ENCODE measurements at regions not wholly inside any gene's neighbourhood (a gene's known extent, or its start where the extent isn't known, plus 50 kb on each side); places are given as distances from the start of the nearest gene placed in this dataset.
A peak's percentile ranks its signal among the peaks of the same experiment; 100 is the strongest.

DNA sequence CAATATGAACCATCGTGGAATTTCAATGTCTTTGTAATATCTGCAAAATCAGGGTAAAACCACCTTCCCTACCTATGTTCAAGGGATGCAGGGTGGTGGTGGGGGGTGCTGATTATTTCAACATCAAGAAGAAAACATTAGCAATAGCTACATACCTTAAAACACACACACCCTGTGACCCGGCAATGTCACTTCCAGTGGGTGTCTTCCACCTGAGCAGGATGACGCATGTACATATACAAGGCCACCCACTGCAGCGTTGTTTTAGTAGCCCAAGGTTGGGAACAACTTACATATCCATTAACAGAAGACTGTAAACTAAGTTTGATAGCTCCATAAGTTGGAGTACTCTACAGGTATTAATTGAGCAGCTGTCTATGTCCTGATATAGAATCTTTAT, 62.6 kb upstream of the SIRPG start:
- in situ Hi-C loops (cut with HindIII; ENCODE audit: low pct_unique_long_range_greater_than_20kb, low sequenced_read_pairs) = no loop called here
- no peak for DNase-seq (ENCODE audit: low read depth in 1 of 2, low spot score in 1 of 2)
- TF ChIP-seq JUND (IDR thresholded peaks at IDR 0.05; ENCODE audit: low read depth) = no peak

DNA sequence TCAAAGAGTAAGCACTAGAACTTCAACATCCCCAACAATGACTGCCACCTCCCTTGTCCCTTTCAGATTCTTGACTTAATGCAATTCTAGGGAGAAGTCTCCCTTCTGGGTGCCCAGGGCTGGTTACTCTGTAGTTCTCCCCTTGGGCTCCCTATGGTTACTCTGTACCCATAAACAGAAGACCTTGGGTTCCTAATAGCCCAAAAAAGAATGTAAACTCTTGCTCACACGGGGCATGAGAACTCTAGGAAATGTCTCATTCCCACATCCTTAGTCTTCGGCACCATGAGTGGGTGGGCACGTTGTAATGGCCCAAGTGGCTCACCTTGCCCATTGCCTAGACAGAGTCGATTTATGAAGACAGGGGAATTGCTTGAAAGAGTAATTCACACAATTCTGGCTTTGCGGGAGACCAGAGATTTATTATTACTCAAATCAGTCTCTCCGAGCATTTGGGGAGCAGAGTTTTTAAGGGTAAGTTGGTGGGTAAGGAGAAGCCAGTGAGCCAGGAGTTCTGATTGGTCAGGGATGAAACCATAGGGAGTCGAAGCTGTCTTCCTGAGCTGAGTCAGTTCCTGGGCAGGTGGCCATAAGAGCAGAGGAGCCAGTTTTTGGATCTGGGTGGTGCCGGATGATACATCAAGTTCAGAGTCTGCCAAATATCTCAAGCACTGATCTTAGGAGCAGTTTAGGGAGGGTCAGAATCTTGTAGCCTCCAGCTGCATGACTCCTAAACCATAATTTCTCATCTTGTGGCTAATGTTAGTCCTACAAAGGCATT, 61.2 kb upstream of the SIRPG start:
- no peak for DNase-seq (ENCODE audit: low read depth in 1 of 2, low spot score in 1 of 2)
- no peak for TF ChIP-seq JUND (IDR thresholded peaks at IDR 0.05; ENCODE audit: low read depth)
- in situ Hi-C loops (cut with HindIII; ENCODE audit: low pct_unique_long_range_greater_than_20kb, low sequenced_read_pairs) = no loop called here

DNA sequence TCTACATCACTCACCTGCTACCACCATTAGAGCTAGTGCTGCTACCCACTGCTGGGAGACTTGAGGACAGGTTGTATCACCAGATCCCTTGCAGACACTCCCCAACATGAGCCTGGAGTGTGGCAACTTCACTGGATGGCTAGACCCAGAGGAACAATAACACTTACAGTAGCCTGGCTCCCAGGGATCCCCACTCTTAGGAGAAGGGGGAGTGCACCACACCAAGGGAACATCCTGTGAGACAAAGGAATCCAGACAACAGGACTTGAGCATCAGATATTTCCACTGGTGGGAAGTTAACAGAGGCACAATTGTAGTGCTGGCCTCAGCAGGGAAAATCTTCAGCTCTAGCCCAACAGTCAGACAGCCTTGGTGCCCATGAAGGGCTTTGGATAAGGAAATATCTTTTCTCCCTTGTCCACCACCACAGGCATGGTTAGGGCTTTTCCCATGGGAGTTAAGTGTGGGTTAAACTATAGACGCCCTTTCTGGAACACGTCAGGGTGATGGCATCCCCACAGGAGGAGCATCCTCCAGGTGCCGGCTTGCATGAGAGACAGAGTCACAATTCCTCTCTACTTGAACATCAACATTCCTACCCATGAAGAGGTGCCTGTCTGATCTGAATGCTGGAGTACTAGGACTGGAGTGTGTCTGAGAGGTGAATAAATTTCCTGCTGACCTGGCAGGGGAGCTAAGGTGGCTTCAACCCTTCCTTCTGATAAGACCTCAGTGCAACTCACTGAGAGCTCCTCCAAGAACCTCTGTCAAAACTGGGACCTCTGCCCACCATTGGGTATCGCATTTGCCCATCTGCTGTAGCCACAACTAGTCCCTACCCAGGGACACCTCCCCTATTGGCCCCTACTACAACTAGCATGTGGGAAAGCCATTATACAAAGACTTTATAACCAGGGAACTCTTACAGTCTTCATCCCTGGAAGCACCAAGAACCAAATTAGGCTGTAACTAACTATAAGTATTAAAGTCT, 55.4 kb upstream of the SIRPG start:
- in situ Hi-C loops (cut with HindIII; ENCODE audit: low pct_unique_long_range_greater_than_20kb, low sequenced_read_pairs) = no loop called here
- no peak for DNase-seq (ENCODE audit: low read depth in 1 of 2, low spot score in 1 of 2)
- TF ChIP-seq JUND (IDR thresholded peaks at IDR 0.05; ENCODE audit: low read depth) = no peak

DNA sequence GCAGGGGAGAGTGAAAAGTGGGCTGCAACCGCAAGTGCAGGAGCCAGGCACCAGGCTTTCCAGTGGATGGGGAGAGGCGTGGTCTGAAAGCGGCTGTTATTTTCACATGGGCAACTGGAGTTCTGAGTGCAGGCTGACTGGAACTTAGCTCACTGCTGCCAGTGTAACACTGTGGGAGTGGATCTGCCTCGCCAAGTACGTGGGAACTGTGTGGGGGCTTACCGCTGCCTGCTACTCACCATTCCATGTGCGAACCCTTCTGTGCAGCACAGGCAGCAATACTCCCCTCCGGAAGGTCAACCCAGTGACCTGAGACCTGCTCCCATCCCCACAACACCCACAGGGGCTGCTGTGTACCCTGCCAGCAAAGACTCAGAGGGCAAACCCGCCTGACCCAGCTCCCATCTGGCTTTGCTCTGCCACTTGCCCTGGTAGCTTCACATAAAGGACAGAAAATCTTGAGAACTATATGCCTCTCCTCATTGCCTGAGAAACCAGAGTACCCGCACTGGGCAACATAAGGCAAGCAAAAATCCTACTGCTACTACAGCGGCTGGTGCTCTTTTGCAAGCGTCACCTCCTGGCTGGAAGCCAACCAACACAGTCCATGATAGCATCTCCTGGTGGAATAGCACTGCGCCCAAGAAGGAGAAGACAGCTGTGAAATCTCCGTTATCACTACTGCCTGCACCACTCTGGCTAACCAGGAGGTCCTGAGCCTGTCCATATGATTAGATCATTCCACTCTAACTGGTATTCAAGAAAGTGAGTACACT, 54.4 kb upstream of the SIRPG start:
- DNase-seq (ENCODE audit: low read depth in 1 of 2, low spot score in 1 of 2) = peak in 1 of 2 experiments; percentile 44
- no peak for TF ChIP-seq JUND (IDR thresholded peaks at IDR 0.05; ENCODE audit: low read depth)
- in situ Hi-C loops (cut with HindIII; ENCODE audit: low pct_unique_long_range_greater_than_20kb, low sequenced_read_pairs) = no loop called here

DNA sequence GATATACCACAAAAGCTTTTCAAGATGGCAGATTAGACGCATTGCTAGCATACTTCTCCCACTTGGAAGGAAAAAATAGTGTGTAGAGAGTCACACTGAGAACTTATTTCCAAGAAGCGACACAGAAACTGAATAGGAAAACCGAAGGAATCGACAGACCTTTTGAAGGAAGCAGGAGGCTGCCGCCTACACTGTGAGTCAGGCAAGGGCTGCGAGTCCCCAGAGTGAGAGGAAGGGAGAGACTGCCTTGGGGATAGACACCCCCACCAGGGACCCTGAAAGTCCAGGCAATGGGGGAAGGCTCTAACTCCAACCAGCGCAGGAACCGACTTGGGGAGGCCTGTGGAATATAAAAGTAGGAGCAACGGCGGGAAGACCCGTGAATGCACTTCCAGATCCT, 53.7 kb upstream of the SIRPG start:
- DNase-seq (ENCODE audit: low read depth in 1 of 2, low spot score in 1 of 2) = no peak
- no peak for TF ChIP-seq JUND (IDR thresholded peaks at IDR 0.05; ENCODE audit: low read depth)
- in situ Hi-C loops (cut with HindIII; ENCODE audit: low pct_unique_long_range_greater_than_20kb, low sequenced_read_pairs) = no loop called here

DNA sequence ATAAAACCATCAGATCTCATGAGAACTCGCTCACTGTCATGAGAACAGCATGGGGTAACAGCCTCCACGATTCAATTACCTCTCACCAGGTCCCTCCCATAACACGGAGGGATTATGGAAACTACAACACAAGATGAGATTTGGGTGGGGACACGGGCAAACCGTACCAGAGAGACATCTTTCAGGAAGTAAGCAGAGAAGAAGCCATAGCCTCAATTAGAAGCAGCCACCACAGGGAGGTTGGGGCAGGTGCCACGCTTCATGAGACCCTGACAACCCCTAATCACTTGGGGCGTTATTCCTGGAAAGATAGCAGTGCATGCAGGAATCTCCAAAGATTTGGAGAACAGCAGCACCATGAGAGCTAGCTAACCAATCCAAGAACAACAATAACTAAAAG, 52.9 kb upstream of the SIRPG start:
- no peak for DNase-seq (ENCODE audit: low read depth in 1 of 2, low spot score in 1 of 2)
- TF ChIP-seq JUND (IDR thresholded peaks at IDR 0.05; ENCODE audit: low read depth) = no peak
- in situ Hi-C loops (cut with HindIII; ENCODE audit: low pct_unique_long_range_greater_than_20kb, low sequenced_read_pairs) = no loop called here

DNA sequence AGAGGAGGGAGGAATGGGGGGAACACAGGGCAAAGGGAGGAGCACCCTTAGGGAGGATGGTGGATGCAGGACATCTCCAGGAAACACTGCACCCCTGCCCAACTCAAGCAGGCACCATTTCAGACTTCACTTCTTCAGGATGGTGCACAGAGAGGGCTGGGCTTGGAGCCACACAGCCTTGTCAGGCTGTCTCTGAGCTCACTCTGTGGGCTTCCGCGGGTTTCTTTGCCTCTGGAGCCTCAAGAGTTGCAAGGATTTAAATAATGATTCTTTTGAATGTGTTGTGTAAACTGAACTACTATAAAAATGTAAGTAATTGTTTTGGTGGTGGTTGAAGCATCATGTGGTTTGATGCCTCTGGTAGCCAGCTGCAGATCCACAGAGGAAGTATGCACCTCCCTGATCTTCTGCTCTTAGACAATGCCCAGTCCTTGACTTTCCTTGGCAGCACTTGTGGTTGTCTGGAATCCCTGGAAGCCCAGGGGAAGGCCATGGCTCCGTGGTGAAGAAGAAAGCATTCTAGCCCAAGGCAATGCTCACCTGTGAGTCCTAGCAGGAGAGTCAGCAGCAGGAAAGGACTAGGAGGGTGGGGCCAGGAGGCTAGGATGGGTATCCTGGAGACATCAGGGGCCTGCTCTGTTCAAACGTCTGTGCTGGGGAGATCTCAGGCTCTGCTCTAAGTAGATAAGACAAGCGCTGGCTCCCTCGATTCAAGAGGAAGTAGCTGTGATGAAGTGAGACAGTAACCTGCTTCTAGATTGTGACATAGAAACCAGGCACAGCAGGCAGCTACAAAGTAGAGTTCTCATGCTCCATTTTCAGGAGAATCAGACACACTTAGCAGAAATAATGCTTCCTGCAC, 50.2 kb upstream of the SIRPG start:
- DNase-seq (ENCODE audit: low read depth in 1 of 2, low spot score in 1 of 2) = no peak
- in situ Hi-C loops (cut with HindIII; ENCODE audit: low pct_unique_long_range_greater_than_20kb, low sequenced_read_pairs) = no loop called here
- no peak for TF ChIP-seq JUND (IDR thresholded peaks at IDR 0.05; ENCODE audit: low read depth)

Data from T47D (cell line).